Urinary bladder (tissue), 3 donors: ENCODE measurements at regions not wholly inside any gene's neighbourhood (a gene's known extent, or its start where the extent isn't known, plus 50 kb on each side); places are given as distances from the start of the nearest gene placed in this dataset.

ENCODE experiments used
- DNase-seq: peaks from one replicate; pipeline ENCODE4 v3.0.0-alpha.2; 2015; ENCODE audit errors: extremely low spot score
- H3K27ac ChIP-seq: one replicate; pipeline ENCODE4 v1.5.1; 2013; ENCODE audit warnings: low read depth, mild to moderate bottlenecking, moderate library complexity
- H3K36me3 ChIP-seq: one replicate; pipeline ENCODE4 v1.6.1; 2013; ENCODE audit warnings: mild to moderate bottlenecking, moderate library complexity; ENCODE audit not compliant: insufficient read depth
- H3K4me1 ChIP-seq: one replicate; pipeline ENCODE4 v1.6.1; 2013; ENCODE audit warnings: mild to moderate bottlenecking, moderate library complexity; ENCODE audit not compliant: insufficient read depth
- H3K4me3 ChIP-seq: one replicate; pipeline ENCODE4 v1.5.1; 2013; ENCODE audit warnings: low read depth, low read length
- WGBS: extraction: QIAGEN DNeasy Blood & Tissue Kit; methylation state at CpG from one replicate; pipeline ENCODE4 v1.1.7; 2013; 5-methylcytosine and 5-hydroxymethylcytosine counted together
- donor health status: healthy with polysubstance abuse.
- donor health status: healthy.

DNA sequence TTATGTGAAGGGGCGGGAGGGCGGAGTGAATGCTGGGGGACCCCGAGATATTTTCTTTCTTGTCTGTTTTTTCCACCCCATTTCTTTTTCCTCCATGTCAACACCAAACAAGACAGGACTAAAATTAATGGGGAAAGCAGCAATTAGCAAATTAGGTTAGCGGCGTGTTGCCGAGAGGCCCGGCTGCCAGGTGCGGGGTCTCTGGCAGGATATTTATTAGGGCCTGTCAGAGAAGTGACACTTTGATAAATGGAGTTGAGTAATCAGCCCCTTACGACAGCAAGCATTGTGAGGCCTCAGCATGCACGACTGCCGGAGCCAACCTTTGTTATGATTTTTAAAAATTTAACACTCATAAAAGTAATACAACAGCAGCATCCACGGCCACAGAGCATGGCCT, 193.8 kb downstream of the DHX35 start:
- no peaks in the 10 kb centered on the region for H3K4me1 ChIP-seq
- WGBS, result 29% methylated on average over 12 of the region's 12 CpGs

DNA sequence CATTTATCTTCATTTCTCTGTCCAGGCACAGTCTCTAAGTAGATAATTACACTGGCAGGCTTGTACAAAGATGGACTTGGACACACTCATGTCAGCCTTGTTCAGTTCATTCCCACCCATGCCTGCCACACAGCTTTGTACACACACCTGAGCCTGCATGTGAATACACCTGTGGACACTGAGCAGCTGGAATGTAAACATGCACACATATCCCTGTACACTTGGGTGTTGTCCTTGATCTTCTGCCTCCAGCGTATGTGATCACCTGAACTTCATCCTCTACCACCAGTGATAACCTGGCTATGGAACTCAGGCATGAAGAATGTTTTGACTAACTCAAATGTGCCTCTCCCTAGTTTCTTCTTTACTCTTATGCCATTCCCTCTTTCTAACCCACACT, 190.6 kb downstream of the DHX35 start:
- Histone ChIP-seq H3K4me3 (no peak overlapping the region), H3K36me3 (no peaks in the 10 kb centered on the region), H3K4me1 (no peaks in the 10 kb centered on the region), H3K27ac (no peak overlapping the region)
- DNase-seq, result no peak
- WGBS, result 94% methylated on average over 1 of the region's 1 CpG

More for the DNA sequence above, 193.8 kb downstream of the DHX35 start:
- no peaks in the 10 kb centered on the region for H3K36me3 ChIP-seq
- H3K27ac ChIP-seq, result no peak overlapping the region
- H3K4me3 ChIP-seq, result no peak overlapping the region
- no peak for DNase-seq

DNA sequence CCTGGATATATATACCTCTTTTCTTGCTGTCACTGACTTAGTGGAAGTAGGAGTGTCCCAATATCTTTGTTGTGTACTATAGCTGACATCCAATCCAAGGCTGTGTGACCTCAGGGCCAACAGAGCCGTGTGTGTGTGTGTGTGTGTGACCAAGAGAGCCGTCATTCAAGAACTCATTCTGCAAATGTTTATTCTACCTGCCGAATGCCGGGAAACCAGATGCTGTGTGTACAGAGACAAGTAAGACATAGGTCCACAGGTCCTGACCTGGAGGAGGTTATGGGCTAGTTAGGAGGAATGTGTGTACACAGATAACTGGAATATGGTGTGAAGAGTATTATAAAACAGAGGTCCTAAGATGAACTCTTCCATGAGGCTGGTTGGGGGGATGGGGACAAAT, 190.0 kb downstream of the DHX35 start:
- Histone ChIP-seq H3K27ac (no peak overlapping the region), H3K4me1 (no peaks in the 10 kb centered on the region), H3K4me3 (no peak overlapping the region), H3K36me3 (no peaks in the 10 kb centered on the region)
- no peak for DNase-seq
- WGBS, result 48% methylated on average over 4 of the region's 4 CpGs

DNA sequence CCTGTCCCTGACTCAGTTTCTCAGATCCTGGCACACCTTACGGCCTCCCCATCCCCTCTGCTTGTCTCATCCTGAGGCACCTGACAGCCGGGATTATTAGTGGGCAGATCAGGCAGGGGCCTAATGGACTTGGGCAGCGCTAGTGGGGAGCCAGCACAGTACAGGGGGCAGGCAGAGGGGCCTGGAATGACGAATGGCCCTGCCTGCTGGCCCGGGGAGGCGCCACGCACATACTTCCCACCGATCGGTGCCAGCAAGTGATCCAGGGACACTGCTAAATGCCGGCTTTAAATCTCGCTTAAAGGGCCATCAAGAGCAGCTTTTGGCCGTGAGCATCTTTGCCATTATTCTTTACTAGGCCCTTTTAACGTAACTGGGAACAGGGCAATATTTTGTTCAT, 188.4 kb downstream of the DHX35 start:
- no peak overlapping the region for H3K4me3 ChIP-seq
- 77% methylated on average over 13 of the region's 13 CpGs for WGBS
- H3K4me1 ChIP-seq, result no peaks in the 10 kb centered on the region
- DNase-seq, result no peak
- H3K27ac ChIP-seq, result no peak overlapping the region
- no peaks in the 10 kb centered on the region for H3K36me3 ChIP-seq

DNA sequence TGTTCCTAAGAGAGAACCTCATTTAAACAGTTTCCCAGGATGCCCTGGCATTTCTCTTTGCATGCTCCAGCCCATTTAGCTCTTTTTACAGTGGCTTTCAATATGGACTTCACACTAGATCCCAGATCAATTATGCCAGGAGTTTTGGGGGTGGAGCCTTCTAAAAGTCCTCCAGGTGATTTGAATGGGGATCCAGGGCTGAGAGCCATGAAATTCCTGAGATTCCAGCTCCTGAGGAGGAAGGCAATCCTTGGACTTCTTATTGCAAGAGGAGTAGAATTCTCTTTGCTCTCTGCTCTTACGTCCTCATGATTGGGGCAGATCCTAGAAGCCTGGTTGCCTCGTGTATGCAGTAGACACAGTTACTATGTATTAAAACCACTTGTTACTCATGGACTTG, 184.2 kb downstream of the DHX35 start:
- 50% methylated on average over 2 of the region's 2 CpGs for WGBS
- DNase-seq, result no peak
- H3K27ac ChIP-seq, result no peak overlapping the region
- no peak overlapping the region for H3K4me3 ChIP-seq
- no peaks in the 10 kb centered on the region for H3K36me3 ChIP-seq
- H3K4me1 ChIP-seq, result no peaks in the 10 kb centered on the region

DNA sequence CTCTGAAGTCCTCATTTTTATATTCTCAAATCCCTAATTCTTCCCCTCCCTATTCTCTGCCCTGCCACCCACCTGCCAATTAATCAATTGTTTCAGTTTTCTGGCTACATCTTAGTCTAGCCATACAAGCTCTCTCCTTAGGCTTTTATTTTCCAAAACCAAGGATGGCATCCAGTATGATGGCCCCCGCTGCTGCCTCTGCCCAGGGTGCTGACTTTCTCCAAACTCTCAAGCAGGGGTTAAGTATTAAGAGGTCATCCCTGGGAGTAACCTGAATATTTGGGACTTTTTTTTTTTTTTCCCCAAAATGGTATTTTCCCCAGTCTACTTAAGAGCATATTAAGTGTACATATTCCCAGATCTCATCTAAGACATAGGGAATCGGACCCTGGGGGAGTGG, 183.8 kb downstream of the DHX35 start:
- H3K4me1 ChIP-seq, result no peaks in the 10 kb centered on the region
- WGBS, result 60% methylated on average over 2 of the region's 2 CpGs
- H3K4me3 ChIP-seq, result no peak overlapping the region
- no peaks in the 10 kb centered on the region for H3K36me3 ChIP-seq
- no peak for DNase-seq
- no peak overlapping the region for H3K27ac ChIP-seq

DNA sequence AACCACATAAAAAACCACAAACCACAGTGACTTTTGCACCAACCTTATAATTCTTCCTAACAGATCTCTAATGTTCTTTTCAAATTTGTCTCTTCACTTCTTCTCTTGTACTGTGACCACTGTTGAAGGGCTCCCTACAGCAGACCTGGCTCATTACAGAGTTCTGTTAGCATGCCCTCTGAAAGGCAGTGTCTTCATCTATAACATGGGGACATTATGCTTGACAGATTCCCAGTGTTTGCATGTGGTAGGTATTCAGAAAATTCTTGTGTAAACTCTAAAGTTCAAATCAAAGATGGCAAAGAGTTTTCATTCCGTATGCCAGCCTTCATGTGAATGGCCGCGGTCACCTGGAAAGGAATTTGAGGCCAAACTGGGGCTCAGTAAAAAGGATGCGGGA, 182.6 kb downstream of the DHX35 start:
- no peak overlapping the region for H3K27ac ChIP-seq
- 85% methylated on average over 4 of the region's 4 CpGs for WGBS

DNA sequence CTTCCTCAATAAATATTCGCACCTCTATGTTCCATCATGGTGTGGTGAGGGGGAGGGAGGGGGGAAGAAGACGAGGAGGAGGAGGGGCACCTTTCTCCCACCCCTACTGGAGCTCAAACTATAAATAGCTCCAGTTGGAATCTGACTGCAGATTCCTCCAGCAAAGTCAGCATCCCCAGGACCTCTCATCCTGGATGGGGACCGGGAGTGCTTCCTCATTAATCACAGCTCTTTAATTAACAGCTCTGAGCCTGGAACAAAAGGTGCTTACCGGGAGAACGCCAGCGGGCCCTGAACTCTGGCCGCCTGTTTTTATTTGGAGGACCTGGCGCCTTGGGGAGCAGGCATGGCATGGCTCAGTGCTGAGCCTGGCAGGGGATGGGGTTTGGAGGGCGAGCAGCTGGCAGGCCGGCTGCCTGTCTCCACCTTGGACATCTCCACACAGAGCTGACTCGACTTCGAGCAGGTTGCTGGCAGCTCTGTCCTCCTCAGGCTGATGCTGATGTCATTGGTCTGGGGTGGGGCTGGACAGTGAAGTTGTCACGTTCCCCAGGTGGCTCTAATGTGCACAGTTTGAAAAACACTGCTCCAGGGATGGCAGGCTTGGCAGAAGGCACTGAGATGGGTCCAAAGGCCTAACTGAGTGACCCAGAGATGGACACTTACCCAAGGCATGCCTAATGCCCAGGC, 180.4 kb downstream of the DHX35 start:
- Histone ChIP-seq H3K36me3 (no peaks in the 10 kb centered on the region), H3K27ac (no peak overlapping the region), H3K4me1 (no peaks in the 10 kb centered on the region), H3K4me3 (no peak overlapping the region)
- 62% methylated on average over 13 of the region's 13 CpGs for WGBS
- no peak for DNase-seq

More for the DNA sequence above, 182.6 kb downstream of the DHX35 start:
- H3K4me3 ChIP-seq, result no peak overlapping the region
- DNase-seq, result no peak
- H3K4me1 ChIP-seq, result no peaks in the 10 kb centered on the region
- H3K36me3 ChIP-seq, result no peaks in the 10 kb centered on the region

DNA sequence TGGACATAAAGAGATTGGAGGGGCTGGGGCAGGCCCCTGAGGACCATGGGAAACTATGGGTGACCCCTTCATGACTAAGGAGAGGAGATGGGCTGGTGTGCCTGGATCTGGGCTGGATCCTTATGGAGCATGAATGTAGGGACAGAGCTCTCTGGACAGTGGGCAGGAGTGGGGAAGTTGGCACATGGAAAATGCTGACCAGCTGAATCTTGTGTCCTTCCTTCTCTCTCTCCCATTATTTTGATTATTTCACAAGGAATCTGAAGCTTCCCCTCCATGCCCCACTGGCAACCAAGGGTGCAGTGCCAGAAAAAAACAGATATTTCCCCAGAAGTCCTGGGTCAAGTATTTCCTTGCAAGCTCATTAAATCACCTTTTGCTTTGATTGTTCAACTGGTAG, 175.2 kb downstream of the DHX35 start:
- DNase-seq, result no peak
- Histone ChIP-seq H3K27ac (no peak overlapping the region), H3K4me3 (no peak overlapping the region), H3K4me1 (no peaks in the 10 kb centered on the region), H3K36me3 (no peaks in the 10 kb centered on the region)

DNA sequence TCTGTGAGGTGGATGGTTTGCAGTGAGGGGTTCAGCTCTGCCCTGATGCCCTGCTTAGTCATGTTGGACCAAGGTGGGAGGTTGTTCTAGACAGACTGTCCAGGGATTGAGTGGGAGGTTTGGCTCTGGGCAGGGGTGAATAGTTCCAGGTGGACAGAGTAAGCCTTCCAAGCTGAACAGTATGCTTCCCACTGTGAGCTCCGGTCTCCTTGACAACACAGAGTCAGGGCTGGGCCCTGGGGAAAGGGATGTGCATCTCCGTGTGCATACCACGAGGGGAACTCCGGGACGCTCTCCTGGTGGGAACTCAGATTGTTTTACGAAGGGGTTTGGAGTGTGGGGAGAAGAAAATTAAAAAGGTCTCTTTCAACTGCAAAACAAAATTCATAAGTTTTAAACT, 174.7 kb downstream of the DHX35 start:
- no peak for DNase-seq
- WGBS, result 57% methylated on average over 6 of the region's 6 CpGs
- Histone ChIP-seq H3K4me1 (no peaks in the 10 kb centered on the region), H3K36me3 (no peaks in the 10 kb centered on the region), H3K4me3 (no peak overlapping the region), H3K27ac (no peak overlapping the region)

DNA sequence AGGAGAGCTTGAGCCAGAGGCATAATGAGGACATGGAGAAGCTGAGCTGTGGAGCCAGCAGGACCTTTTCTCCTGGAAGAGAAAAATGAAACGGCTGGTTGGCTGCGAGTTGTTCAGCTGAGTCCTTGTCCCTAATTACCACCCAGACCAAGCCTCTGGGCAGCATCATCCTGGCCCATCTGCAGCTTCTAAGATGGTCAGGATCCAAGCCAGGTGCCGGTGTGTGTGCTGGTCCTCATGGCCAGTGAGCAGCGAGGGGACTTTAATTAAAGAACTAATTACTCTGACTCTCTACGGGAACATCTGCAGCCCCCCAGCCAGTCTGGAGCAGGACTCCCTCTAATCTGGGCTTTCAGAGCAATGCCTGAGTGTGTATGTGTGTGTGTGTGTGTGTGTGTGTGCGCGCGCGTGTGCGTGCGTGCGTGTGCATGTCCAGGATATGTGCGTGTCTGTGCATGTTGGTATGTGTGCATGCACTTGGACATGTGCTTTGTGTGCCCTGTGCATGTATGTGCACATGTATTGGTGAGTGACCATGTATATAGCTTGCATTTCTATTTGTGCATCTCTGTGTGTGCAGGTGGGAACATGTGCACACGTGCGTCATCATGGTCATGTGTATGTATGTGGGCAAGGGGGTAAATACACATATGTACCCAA, 173.9 kb downstream of the DHX35 start:
- DNase-seq, result no peak
- WGBS, result 86% methylated on average over 15 of the region's 15 CpGs
- no peaks in the 10 kb centered on the region for H3K4me1 ChIP-seq

DNA sequence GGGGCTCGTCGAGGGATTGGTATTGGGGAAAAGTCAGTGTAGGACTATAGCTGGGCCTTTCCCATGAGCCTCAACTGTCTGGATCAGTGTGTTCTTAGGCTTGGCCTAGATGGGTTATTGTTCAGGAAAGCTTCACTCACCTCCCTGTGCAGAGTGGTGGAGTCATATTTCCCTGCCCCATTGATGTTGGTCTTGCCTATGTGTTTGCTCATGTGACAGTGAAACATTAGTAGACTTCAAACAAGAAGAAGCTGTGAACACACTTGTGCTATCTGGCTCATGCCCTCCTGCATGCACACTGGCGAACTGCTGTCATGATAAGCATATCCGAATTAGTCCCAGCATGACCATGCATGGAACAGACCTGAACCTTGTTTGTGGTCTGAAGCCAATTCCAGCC, 171.1 kb downstream of the DHX35 start:
- WGBS, result 90% methylated on average over 4 of the region's 4 CpGs
- H3K4me3 ChIP-seq, result no peak overlapping the region
- DNase-seq, result no peak
- H3K4me1 ChIP-seq, result no peaks in the 10 kb centered on the region
- H3K36me3 ChIP-seq, result no peaks in the 10 kb centered on the region
- no peak overlapping the region for H3K27ac ChIP-seq

More for the DNA sequence above, 173.9 kb downstream of the DHX35 start:
- Histone ChIP-seq H3K4me3 (no peak overlapping the region), H3K36me3 (no peaks in the 10 kb centered on the region), H3K27ac (no peak overlapping the region)

DNA sequence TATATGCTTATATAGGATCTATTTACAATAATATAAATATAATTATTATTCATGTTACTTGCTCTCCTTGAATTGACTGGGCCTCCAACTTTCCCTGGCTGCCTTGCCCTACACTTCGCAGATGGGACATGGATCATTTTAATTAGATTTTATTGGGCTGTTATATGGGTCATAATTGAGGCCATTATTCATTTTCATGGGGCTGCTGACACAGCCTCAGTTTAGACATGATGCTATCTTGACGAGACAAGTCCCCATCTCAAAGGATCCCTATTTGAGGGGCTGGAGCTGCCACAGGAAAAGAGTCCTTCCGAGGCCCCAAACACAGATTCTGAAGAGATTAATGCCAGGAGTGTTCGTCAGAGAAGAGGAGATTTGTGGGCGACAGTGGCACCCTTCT, 170.4 kb downstream of the DHX35 start:
- Histone ChIP-seq H3K4me3 (no peak overlapping the region), H3K36me3 (no peaks in the 10 kb centered on the region), H3K27ac (no peak overlapping the region), H3K4me1 (no peaks in the 10 kb centered on the region)
- WGBS, result 75% methylated on average over 5 of the region's 5 CpGs
- no peak for DNase-seq

DNA sequence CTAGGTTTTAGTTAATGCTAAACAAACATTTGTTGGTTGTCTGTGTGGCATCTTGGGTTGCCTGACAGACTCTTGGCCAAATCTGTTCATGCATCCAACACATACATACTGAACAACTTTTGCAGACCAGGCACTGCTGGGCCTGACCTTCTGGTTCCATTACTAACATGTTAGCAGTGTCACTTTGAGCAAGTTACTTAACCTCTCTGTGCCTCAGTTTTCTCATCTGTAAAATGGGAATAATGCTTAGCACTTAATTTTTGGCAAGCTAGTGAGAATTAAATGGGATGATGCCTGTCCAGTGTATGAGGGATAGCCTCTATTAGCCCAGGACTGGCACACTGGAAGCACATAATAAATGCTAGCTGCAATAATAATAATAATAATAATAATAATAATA, 169.9 kb downstream of the DHX35 start:
- Histone ChIP-seq H3K4me1 (no peaks in the 10 kb centered on the region), H3K4me3 (no peak overlapping the region), H3K27ac (no peak overlapping the region), H3K36me3 (no peaks in the 10 kb centered on the region)
- DNase-seq, result no peak
